ENCODE measurements at regions not wholly inside any gene's neighbourhood (a gene's known extent, or its start where the extent isn't known, plus 50 kb on each side); places are given as distances from the start of the nearest gene placed in this dataset.

GRCh38 chr1:59142311-59143132 is 154.4 kb upstream of the FGGY start:
- TF ChIP-seq XRCC4 (IDR thresholded peaks at IDR 0.05; ENCODE audit: extremely low read depth, insufficient read depth, insufficient read length): no peak
- no peak for TF ChIP-seq ZNF408 (CRISPR knock-in tag; IDR thresholded peaks at IDR 0.05; ENCODE audit: low read depth)
- TF ChIP-seq SREBF2 (CRISPR knock-in tag; IDR thresholded peaks at IDR 0.05): no peak
- no peak for TF ChIP-seq POLR2A (conservative IDR thresholded peaks at IDR 0.05)
- TF ChIP-seq CBX2 (IDR thresholded peaks at IDR 0.05; ENCODE audit: insufficient read depth, low read length, poor library complexity, severe bottlenecking): no peak
- no peak for TF ChIP-seq ZBTB40 (IDR thresholded peaks at IDR 0.05)
- no peak for TF ChIP-seq ZBTB40 (CRISPR knock-in tag; IDR thresholded peaks at IDR 0.05)
- no peak for TF ChIP-seq POLR2AphosphoS5 (IDR thresholded peaks at IDR 0.05; ENCODE audit: control insufficient read depth, insufficient read depth, low read depth, low read length)
- no peak for TF ChIP-seq ZBTB2 (IDR thresholded peaks at IDR 0.05)
- TF ChIP-seq ZBTB49 (CRISPR knock-in tag; IDR thresholded peaks at IDR 0.05; ENCODE audit: borderline replicate concordance): no peak
- TF ChIP-seq CHD1 (IDR thresholded peaks at IDR 0.05; ENCODE audit: low read length): no peak
- no peak for TF ChIP-seq AFF4 (CRISPR knock-in tag; IDR thresholded peaks at IDR 0.05)
- TF ChIP-seq CTCF (IDR thresholded peaks at IDR 0.05 in 2 of 3, conservative IDR thresholded peaks at IDR 0.05 in 1 of 3; ENCODE audit: insufficient read depth in 2 of 3, low read depth in 1 of 3, low read length in 3 of 3): no peak
- no peak for TF ChIP-seq POLR2G (IDR thresholded peaks at IDR 0.05; ENCODE audit: low read depth, low read length)
- no peak for TF ChIP-seq NR3C1 (CRISPR knock-in tag; IDR thresholded peaks at IDR 0.05)
